Thyroid gland (tissue), 4 donors: ENCODE measurements at regions not wholly inside any gene's neighbourhood (a gene's known extent, or its start where the extent isn't known, plus 50 kb on each side); places are given as distances from the start of the nearest gene placed in this dataset.

Experiments used
- DNase-seq, 2 donors: peaks; one replicate each; pipeline ENCODE4 v3.0.0-alpha.2; 2019
- H3K27ac ChIP-seq, 3 donors: fragments of 200-600 bp; sonication (generic); 1 replicate in 2 of 3; 2 replicates in 1 of 3; pipeline ENCODE4 v1.5.1; 2016 to 2019; ENCODE audit warnings: mild to moderate bottlenecking in 1 of 3, moderate library complexity in 1 of 3
- H3K27me3 ChIP-seq: fragments of 200-600 bp; sonication (generic); one replicate; pipeline ENCODE4 v1.5.1; 2019
- H3K36me3 ChIP-seq, 2 donors: fragments of 200-600 bp; sonication (generic); one replicate each; pipeline ENCODE4 v1.5.1; 2016 to 2019
- H3K4me1 ChIP-seq, 2 donors: fragments of 200-600 bp; sonication (generic); one replicate each; pipeline ENCODE4 v1.5.1; 2017 to 2019
- H3K4me3 ChIP-seq, 3 donors: fragments of 200-600 bp; sonication (generic); replicated peaks in 1 of 3; 1 replicate in 2 of 3; 2 replicates in 1 of 3; pipeline ENCODE4 v1.5.1; 2016; ENCODE audit warnings: mild to moderate bottlenecking in 1 of 3
- H3K9me3 ChIP-seq: fragments of 200-600 bp; sonication (generic); one replicate; pipeline ENCODE4 v1.5.1; 2017
- CTCF ChIP-seq, 6 experiments: fragments of 200-600 bp in 3 of 6; fragments of 450-650 bp in 3 of 6; sonication (generic) in 3 of 6; IDR thresholded peaks; one replicate each; pipeline ENCODE4 v1.5.1; 2016 to 2019; ENCODE audit warnings: antibody characterized with exemption in 6 of 6, mild to moderate bottlenecking in 2 of 6, inconsistent platforms in 1 of 6, moderate library complexity in 1 of 6
- POLR2A ChIP-seq, 2 donors: fragments of 450-650 bp; IDR thresholded peaks; one replicate each; pipeline ENCODE4 v1.6.1; 2017; ENCODE audit warnings: antibody characterized with exemption in 2 of 2, mild to moderate bottlenecking in 2 of 2, moderate library complexity in 1 of 2
- WGBS, 2 donors: methylation state at CpG; one replicate each; pipeline ENCODE4 v1.1.5; 2017; 5-methylcytosine and 5-hydroxymethylcytosine counted together
- intact Hi-C: fragments of 100-400 bp; cut with DNase I; formaldehyde crosslinking; loops from one replicate; pipeline ENCODE4 v1.15.1; 2023

GRCh38 chr6:16972535-16972934 lies 129.3 kb upstream of the STMND1 start:
- Histone ChIP-seq H3K4me3 (no peak overlapping the region), H3K27me3 (no peaks in the 10 kb centered on the region), H3K9me3 (no peaks in the 10 kb centered on the region), H3K36me3 (no peaks in the 10 kb centered on the region), H3K27ac (no peak overlapping the region), H3K4me1 (no peaks in the 10 kb centered on the region)
- no peak for TF ChIP-seq CTCF (IDR thresholded peaks at IDR 0.05)
- no peak for TF ChIP-seq POLR2A (IDR thresholded peaks at IDR 0.05)
- 87 to 96% methylated on average over 2 of the region's 2 CpGs for WGBS, 2 donors
- intact Hi-C loops = no loop called here
- no peak for DNase-seq

- TF ChIP-seq CTCF (IDR thresholded peaks at IDR 0.05) = no peak
- TF ChIP-seq POLR2A (IDR thresholded peaks at IDR 0.05) = no peak
- 19 to 23% methylated on average over 4 of the region's 4 CpGs for WGBS, 2 donors
- peaks cover 0 to under 1% of the 10 kb centered on the region in 2 donors for H3K4me1 ChIP-seq
- no peaks in the 10 kb centered on the region for H3K9me3 ChIP-seq
- no peak overlapping the region for H3K4me3 ChIP-seq
- DNase-seq = no peak
- H3K27ac ChIP-seq = no peak overlapping the region
- intact Hi-C loops = no loop called here
- H3K27me3 ChIP-seq = no peaks in the 10 kb centered on the region
- H3K36me3 ChIP-seq = no peaks in the 10 kb centered on the region
Measured at GRCh38 chr6:16969699-16970655, 131.9 kb upstream of the STMND1 start.

GRCh38 chr6:16968101-16968500 lies 133.7 kb upstream of the STMND1 start:
- TF ChIP-seq CTCF (IDR thresholded peaks at IDR 0.05) (no peak), POLR2A (IDR thresholded peaks at IDR 0.05) (no peak)
- no peak overlapping the region for H3K4me3 ChIP-seq
- peaks cover 2 to 6% of the 10 kb centered on the region in 2 donors for H3K4me1 ChIP-seq
- no peaks in the 10 kb centered on the region for H3K36me3 ChIP-seq
- H3K9me3 ChIP-seq = no peaks in the 10 kb centered on the region
- no peak for DNase-seq
- no peaks in the 10 kb centered on the region for H3K27me3 ChIP-seq
- H3K27ac ChIP-seq = no peak overlapping the region
- intact Hi-C loops = no loop called here
- 92 to 93% methylated on average over 5 of the region's 5 CpGs for WGBS, 2 donors

GRCh38 chr6:16967470-16967817 lies 134.4 kb upstream of the STMND1 start:
- Histone ChIP-seq H3K27ac (no peak overlapping the region), H3K27me3 (no peaks in the 10 kb centered on the region), H3K4me1 (peaks cover 2 to 6% of the 10 kb centered on the region in 2 donors), H3K36me3 (no peaks in the 10 kb centered on the region), H3K9me3 (no peaks in the 10 kb centered on the region), H3K4me3 (no peak overlapping the region)
- TF ChIP-seq POLR2A (IDR thresholded peaks at IDR 0.05) (no peak), CTCF (IDR thresholded peaks at IDR 0.05) (no peak)
- 96 to 100% methylated on average over 2 of the region's 2 CpGs for WGBS, 2 donors
- no peak for DNase-seq
- intact Hi-C loops = no loop called here

- WGBS, 2 donors = 77 to 90% methylated on average over 5 of the region's 5 CpGs
- Histone ChIP-seq H3K36me3 (no peaks in the 10 kb centered on the region), H3K9me3 (no peaks in the 10 kb centered on the region), H3K27me3 (no peaks in the 10 kb centered on the region), H3K4me3 (no peak overlapping the region), H3K4me1 (peaks cover 2 to 6% of the 10 kb centered on the region in 2 donors), H3K27ac (no peak overlapping the region)
- DNase-seq = no peak
- intact Hi-C loops = no loop called here
- no peak for TF ChIP-seq CTCF (IDR thresholded peaks at IDR 0.05)
- TF ChIP-seq POLR2A (IDR thresholded peaks at IDR 0.05) = no peak
Measured at GRCh38 chr6:16966791-16967469, 134.9 kb upstream of the STMND1 start.
